Astrocyte (in vitro differentiated cells and primary cell): ENCODE measurements at regions not wholly inside any gene's neighbourhood (a gene's known extent, or its start where the extent isn't known, plus 50 kb on each side); places are given as distances from the start of the nearest gene placed in this dataset.

Source experiments
- EZH2 ChIP-seq: IDR thresholded peaks from 2 replicates; pipeline ENCODE4 v1.6.1; 2012; ENCODE audit warnings: mild to moderate bottlenecking, low read length, inconsistent platforms; ENCODE audit not compliant: insufficient read depth
- TF ChIP-seq, protein P1 (sequence below): IDR thresholded peaks from 2 replicates; pipeline ENCODE4 v1.5.1; 2011; ENCODE audit warnings: low read depth, mild to moderate bottlenecking, inconsistent platforms, low read length, moderate library complexity; ENCODE audit not compliant: insufficient read depth

DNA sequence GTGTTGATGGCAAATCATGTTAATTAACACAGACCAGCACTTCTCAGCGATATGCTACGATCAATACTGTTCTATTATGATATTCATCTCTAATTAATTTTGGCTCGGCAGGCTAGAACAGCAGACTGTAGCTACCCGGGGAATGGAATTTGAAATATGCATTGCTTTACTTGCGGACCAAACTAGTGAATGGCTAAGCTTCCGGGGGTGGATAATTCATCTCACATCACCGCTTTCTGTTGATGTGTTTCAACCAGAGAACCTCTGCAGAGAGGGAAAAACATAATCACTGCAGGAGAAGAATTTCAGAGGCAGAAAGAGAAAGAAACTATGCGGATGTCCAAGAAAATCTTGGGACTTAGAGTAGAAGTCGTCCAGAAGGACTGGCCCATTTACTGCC, 490.9 kb downstream of the STK39 start:
- TF ChIP-seq, protein P1, sequence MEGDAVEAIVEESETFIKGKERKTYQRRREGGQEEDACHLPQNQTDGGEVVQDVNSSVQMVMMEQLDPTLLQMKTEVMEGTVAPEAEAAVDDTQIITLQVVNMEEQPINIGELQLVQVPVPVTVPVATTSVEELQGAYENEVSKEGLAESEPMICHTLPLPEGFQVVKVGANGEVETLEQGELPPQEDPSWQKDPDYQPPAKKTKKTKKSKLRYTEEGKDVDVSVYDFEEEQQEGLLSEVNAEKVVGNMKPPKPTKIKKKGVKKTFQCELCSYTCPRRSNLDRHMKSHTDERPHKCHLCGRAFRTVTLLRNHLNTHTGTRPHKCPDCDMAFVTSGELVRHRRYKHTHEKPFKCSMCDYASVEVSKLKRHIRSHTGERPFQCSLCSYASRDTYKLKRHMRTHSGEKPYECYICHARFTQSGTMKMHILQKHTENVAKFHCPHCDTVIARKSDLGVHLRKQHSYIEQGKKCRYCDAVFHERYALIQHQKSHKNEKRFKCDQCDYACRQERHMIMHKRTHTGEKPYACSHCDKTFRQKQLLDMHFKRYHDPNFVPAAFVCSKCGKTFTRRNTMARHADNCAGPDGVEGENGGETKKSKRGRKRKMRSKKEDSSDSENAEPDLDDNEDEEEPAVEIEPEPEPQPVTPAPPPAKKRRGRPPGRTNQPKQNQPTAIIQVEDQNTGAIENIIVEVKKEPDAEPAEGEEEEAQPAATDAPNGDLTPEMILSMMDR, result no peak
- TF ChIP-seq EZH2, result no peak
